IPS-15b (cell line): ENCODE measurements at regions not wholly inside any gene's neighbourhood (a gene's known extent, or its start where the extent isn't known, plus 50 kb on each side); places are given as distances from the start of the nearest gene placed in this dataset.

Source experiments
- H3K27me3 ChIP-seq: one replicate; pipeline ENCODE4 v1.6.1; 2013; ENCODE audit warnings: low read length; ENCODE audit not compliant: control insufficient read depth, insufficient read depth
- H3K36me3 ChIP-seq: one replicate; pipeline ENCODE4 v1.6.1; 2013; ENCODE audit warnings: low read length; ENCODE audit not compliant: control insufficient read depth, insufficient read depth
- H3K4me1 ChIP-seq: one replicate; pipeline ENCODE4 v1.6.1; 2013; ENCODE audit warnings: mild to moderate bottlenecking, low read length; ENCODE audit not compliant: control insufficient read depth, insufficient read depth
- H3K4me3 ChIP-seq: one replicate; pipeline ENCODE4 v1.5.1; 2013; ENCODE audit warnings: low read depth, low read length
- H3K9ac ChIP-seq: one replicate; pipeline ENCODE4 v1.6.1; 2013; ENCODE audit warnings: low read depth, mild to moderate bottlenecking, low read length
- H3K9me3 ChIP-seq: one replicate; pipeline ENCODE4 v1.6.1; 2013; ENCODE audit warnings: mild to moderate bottlenecking, low read length; ENCODE audit not compliant: control insufficient read depth, insufficient read depth

DNA sequence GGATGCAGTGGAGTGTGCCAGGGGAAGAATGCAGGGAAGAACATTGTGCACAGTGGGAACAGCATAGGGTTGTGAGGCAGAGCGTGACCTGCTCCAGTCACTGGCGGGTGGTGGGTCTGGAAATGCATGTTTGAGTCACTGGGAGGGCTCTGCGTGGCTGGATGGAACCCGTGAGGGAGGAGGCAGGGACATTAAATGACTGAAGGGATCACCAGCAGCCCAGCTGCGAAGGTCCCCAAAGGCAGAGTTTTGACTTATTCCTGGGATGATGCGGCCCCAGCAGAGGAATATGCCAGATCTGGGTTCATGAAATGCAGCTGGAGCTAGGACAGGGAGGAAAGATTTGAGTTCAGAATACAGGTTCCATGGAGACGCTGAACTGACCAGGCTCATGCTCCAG, 104.0 kb upstream of the FGF3 start:
- no peaks in the 10 kb centered on the region for H3K36me3 ChIP-seq
- H3K9ac ChIP-seq, result peak overlapping the region; percentile 12
- no peaks in the 10 kb centered on the region for H3K4me1 ChIP-seq
- peaks cover 14% of the 10 kb centered on the region for H3K27me3 ChIP-seq
- H3K9me3 ChIP-seq, result no peaks in the 10 kb centered on the region
- no peak overlapping the region for H3K4me3 ChIP-seq

DNA sequence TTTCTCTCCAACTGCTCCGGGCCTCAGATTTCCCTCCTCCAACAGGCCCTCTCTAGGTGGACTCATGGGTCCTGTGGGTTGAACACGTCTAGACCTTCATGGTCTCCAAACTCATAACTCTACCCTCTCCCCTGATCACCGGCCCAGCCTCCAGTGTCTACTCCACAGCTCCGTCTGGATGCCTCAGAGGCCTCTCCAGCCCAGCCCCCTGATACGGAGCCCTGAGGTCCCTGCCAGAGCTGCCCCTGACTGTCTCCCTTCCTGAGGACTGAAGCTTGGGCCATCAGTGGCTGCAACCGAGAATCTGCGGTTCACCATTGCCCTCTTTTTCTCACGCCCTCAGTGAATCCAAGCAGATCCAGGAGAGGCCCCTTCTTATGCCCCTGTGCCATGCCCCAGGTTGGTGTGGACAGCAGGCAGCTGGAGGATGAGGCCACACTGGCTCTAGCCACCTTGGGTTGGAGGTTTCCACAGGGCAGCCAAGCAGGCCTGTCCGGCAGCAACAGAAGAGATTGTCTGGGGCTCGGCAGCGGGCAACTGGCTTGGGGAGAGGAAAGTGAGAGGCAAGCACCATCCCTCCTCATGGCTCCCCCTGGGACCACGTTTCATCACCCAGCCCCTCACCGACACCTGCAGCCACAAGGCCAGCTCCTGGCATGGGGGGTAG, 104.6 kb upstream of the FGF3 start:
- Histone ChIP-seq H3K4me3 (no peak overlapping the region), H3K9me3 (no peaks in the 10 kb centered on the region), H3K9ac (no peak overlapping the region), H3K27me3 (peaks cover 8% of the 10 kb centered on the region), H3K4me1 (no peaks in the 10 kb centered on the region), H3K36me3 (no peaks in the 10 kb centered on the region)

DNA sequence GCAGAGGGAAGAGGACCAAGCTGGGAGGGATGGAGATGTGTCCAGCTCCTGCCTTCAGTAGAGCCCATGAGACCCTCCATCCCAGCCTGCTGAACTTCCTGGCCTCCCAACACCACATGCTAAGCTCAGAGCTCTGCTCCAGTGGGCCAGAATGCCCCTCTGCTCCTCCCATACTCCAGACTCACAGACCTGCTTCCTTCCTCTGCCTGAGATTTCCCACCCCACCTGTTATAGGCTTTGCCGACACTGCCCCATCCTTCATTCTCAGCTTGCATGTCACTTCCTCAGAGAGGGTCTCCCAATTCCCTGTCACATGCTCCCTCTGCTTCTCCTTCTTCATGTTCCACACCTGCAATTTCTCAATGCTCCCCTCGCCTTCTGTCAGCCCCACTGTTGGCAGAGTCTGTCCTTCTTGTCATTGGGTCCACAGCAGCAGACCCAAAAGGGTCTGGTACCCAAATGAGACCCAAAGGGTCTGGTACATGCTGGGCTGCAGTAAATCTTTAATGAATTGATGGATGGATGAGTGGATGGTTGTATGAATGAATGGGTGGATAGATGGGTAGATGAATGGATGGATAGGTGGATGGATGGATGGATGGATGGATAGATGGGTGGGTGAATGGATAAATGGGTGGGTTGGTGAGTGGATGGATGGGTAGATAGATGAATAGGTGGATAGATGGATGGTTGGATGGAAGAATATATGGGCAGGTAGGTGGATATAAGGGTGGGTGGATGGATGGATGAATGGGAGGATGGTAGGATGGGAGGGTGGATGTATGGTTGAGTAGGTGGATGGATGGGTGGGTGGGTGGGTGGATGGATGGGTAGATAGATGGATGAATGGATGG, 105.3 kb upstream of the FGF3 start:
- Histone ChIP-seq H3K4me3 (no peak overlapping the region), H3K9ac (no peak overlapping the region), H3K4me1 (no peaks in the 10 kb centered on the region), H3K27me3 (peaks cover 8% of the 10 kb centered on the region), H3K9me3 (no peaks in the 10 kb centered on the region), H3K36me3 (no peaks in the 10 kb centered on the region)

DNA sequence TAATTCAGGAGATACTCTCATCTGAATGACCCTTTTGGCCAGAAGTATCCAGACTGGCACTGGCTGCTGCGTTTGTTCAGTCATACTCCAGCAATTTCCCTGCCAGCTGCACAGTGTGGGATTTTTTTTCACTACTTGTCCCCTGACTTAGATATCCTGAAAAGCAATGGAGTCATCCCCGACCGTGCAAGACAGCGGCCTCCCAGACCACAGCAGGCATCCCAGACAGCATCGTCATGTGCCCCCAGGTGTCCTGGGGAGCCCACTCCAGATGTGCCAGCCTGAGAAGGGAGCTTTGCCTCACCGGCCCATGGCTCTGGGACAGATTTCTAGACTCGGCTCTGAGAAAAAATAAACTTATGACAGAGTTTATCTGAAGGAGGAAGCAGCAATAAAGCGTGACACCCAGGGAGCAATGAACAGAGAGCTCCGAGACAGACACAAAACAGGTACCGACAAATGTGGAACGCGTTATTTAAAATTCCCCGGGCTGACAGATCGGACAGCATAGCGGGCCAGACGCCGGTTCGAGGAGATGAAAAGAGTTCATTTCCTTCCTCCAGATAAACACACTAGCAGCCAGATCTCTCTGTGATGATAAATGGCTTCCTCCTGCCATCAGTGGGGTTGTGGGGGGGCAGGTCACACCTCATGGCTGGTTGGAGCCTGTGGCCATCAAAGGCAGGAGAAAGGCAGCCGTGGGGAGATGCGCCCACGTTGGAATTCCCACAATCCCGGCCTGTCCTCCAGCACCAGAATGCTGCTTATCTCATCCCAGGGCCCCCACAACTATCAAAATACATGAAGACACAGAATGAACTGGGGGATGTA, 106.4 kb upstream of the FGF3 start:
- H3K27me3 ChIP-seq, result peaks cover 8% of the 10 kb centered on the region
- no peaks in the 10 kb centered on the region for H3K9me3 ChIP-seq
- no peak overlapping the region for H3K9ac ChIP-seq
- no peaks in the 10 kb centered on the region for H3K4me1 ChIP-seq
- no peak overlapping the region for H3K4me3 ChIP-seq
- H3K36me3 ChIP-seq, result no peaks in the 10 kb centered on the region

DNA sequence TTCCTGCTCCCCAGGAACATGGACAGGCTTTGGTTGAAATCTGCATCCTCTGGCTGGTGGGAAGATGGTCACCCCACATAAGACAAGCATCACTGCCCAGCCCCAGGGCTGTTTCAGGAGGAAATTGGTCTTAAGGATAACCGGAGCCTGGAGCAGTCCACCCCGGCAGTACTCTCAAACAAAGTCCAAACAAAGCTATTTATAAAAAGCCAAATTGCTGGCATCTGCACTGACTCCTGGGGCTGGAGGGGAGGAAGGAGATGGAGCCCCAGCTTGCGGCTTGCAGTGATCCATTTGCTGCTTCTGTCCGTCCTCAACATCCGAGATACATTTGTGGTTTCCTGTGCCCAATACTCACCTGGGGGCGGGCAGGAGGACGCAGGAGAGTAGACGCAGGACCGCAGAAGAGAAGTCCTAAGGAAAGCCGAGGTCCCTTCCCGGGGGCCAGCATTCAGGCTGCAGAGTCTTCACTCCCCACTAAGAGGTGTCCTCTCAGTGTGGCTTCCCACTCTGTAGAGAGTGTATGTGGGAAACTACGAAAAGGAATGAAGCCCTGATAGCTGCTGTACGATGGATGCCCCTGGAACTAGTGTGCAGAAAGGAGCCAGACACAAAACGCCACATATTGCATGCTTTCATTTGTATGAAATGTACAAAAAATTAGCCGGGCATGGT, 107.3 kb upstream of the FGF3 start:
- no peaks in the 10 kb centered on the region for H3K4me1 ChIP-seq
- no peak overlapping the region for H3K4me3 ChIP-seq
- H3K36me3 ChIP-seq, result no peaks in the 10 kb centered on the region
- peaks cover 14% of the 10 kb centered on the region for H3K27me3 ChIP-seq
- no peaks in the 10 kb centered on the region for H3K9me3 ChIP-seq
- no peak overlapping the region for H3K9ac ChIP-seq

DNA sequence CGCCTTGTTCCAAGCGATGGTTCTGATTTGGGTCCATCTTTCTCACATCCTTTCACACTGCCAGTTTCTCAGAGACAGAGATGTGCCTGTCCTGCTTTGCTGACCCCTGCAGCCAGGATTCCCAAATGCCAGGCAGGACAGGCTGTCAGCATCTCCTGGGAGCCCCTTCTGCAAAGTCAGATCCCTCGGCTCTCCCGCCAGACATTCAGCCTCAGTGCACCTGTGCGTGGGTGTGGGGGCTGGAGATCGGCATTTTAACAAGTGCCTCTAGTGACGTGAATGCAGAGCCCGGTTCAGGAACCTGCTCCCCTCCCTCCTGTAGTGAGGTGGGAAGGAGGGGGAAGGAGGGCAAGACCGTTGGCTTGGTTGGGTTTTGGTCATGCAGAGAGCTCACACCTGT, 108.9 kb upstream of the FGF3 start:
- H3K9ac ChIP-seq, result no peak overlapping the region
- no peaks in the 10 kb centered on the region for H3K36me3 ChIP-seq
- no peaks in the 10 kb centered on the region for H3K4me1 ChIP-seq
- H3K9me3 ChIP-seq, result no peaks in the 10 kb centered on the region
- peaks cover 14% of the 10 kb centered on the region for H3K27me3 ChIP-seq
- H3K4me3 ChIP-seq, result no peak overlapping the region

DNA sequence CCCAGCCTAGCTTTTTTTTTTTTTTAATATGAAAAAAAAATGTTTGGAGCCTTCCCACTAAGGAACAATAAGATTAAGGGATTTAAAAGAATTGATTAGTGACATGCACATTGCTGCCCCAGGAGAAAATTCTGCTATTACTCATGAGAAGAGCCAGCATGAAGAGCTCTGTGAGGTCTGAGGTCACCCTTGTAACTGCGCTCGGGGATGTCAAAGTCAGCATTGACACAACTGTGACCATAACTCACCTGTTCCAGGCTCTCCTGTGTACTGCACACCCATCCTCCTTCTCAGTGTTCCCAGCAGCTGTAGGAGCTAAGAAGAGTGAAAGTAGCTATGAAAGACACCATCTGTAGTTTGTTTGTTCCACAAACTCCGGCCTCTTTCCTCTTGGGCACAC, 109.8 kb upstream of the FGF3 start:
- H3K27me3 ChIP-seq, result peaks cover 14% of the 10 kb centered on the region
- H3K9ac ChIP-seq, result no peak overlapping the region
- H3K9me3 ChIP-seq, result no peaks in the 10 kb centered on the region
- no peaks in the 10 kb centered on the region for H3K4me1 ChIP-seq
- no peak overlapping the region for H3K4me3 ChIP-seq
- no peaks in the 10 kb centered on the region for H3K36me3 ChIP-seq

DNA sequence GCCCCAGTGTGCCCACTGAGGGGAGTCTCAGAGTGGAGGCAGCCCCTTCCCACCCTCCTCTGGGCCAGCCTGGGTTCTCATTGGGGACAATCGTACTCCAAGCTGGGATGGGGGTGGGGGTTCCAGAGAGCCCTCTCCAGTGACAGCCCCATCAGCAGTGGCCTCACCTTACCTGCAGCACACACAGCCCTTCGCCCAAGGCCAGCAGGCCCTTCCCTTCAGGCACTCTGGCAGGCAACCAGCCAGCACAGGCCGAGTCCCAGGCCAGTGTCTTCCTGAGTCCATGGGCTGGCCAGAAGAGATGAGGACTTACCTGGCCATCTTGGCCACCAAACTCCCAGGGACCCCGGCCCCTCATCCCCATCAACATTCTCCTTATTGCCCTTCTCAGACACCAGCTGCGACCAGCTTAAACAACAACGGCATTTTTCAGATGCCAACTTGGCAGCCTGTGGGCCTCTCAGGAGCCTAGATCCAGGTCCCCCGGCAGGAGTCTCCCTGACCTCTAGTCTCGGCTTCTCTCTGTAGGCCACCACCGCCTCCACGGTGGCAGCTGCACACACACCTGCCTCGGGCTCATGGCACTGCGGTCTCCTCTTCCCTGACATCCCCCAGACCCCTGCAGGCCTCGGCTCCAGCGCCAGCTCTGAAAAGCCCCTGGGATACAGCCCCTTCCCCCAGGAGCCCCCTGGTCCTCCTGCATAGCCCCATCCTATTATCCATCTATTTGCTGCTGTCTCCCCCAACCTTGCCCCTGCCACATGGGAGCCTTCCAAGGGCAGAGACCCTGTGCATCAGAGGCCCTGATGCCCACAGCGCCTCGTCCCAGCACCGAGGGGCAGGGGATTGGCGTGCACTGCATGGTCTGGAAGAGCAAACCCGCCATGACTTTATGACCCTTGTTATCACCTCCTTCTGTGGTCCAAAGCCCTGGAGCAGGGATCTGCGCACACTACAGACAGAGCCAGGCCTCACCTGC, 111.2 kb upstream of the FGF3 start:
- H3K36me3 ChIP-seq, result no peaks in the 10 kb centered on the region
- H3K4me1 ChIP-seq, result no peaks in the 10 kb centered on the region
- H3K9me3 ChIP-seq, result no peaks in the 10 kb centered on the region
- no peak overlapping the region for H3K4me3 ChIP-seq
- peaks cover 11% of the 10 kb centered on the region for H3K27me3 ChIP-seq
- no peak overlapping the region for H3K9ac ChIP-seq

DNA sequence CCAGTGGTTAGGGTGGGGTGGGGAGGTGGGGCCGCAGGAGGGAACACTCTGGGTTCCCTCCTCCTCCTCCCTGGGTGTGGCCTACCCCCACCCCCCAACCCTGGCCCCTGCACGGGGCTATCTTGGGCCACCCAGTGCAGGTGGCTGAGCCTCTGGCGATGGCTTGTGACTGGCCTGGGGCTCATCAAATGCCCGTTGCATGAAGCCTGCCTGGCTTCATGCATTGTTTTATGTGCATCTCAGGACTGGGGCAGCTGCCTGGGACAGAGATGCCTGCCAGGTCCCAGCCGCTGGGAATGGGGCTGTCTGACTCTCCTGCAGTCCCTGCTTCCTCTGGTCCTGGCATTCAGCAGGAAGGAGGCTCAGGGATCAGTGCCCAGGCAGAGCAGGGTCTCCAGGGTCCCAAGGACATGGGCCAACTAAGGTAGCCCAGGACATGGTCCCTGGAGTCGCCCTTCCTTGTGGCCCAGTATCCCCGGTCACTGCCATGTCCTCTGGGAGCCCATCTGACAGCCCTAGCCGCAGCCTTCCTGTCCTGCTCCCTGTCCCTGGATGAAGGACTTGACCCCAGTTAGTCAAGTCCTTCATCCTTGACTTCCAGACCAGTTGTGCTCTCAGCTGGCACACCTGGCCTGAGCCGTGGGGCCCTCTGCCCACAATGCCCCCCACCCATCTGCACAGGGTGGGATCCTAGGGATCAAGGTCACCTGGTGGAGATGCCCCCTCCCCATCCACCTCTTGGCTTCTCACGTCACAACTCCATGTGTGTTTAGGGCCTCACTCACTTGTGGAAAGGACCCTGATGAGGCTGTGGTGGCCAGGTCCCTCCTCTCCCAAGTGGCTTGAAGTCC, 112.1 kb upstream of the FGF3 start:
- no peaks in the 10 kb centered on the region for H3K4me1 ChIP-seq
- H3K9ac ChIP-seq, result no peak overlapping the region

More for the DNA sequence above, 112.1 kb upstream of the FGF3 start:
- Histone ChIP-seq H3K4me3 (no peak overlapping the region), H3K9me3 (no peaks in the 10 kb centered on the region), H3K27me3 (peaks cover 11% of the 10 kb centered on the region), H3K36me3 (no peaks in the 10 kb centered on the region)
